WERI-Rb-1 (cell line): ENCODE measurements at regions not wholly inside any gene's neighbourhood (a gene's known extent, or its start where the extent isn't known, plus 50 kb on each side); places are given as distances from the start of the nearest gene placed in this dataset.

ENCODE experiments used
- DNase-seq: peaks from one replicate; pipeline ENCODE4 v3.0.0-alpha.2; 2020
- H3K27ac ChIP-seq: fragments of 250-450 bp; sonication (Bioruptor Pico); 2 replicates; pipeline ENCODE4 v1.5.1; 2020; ENCODE audit warnings: mild to moderate bottlenecking, moderate library complexity
- H3K27me3 ChIP-seq: fragments of 250-450 bp; sonication (Bioruptor Pico); 2 replicates; pipeline ENCODE4 v1.5.1; 2021; ENCODE audit warnings: mild to moderate bottlenecking, low read depth, moderate library complexity; ENCODE audit not compliant: insufficient read depth, severe bottlenecking
- H3K36me3 ChIP-seq: fragments of 250-450 bp; sonication (Bioruptor Pico); 2 replicates; pipeline ENCODE4 v1.5.1; 2020; ENCODE audit warnings: mild to moderate bottlenecking, moderate library complexity
- H3K4me3 ChIP-seq: 2 replicates; pipeline ENCODE4 v1.5.1; 2011; ENCODE audit warnings: low read depth, mild to moderate bottlenecking, control low read depth, low read length
- H3K9me3 ChIP-seq: fragments of 250-450 bp; sonication (Bioruptor Pico); 2 replicates; pipeline ENCODE4 v1.5.1; 2021; ENCODE audit warnings: mild to moderate bottlenecking, moderate library complexity; ENCODE audit not compliant: severe bottlenecking
- TF ChIP-seq, protein P1 (sequence below): IDR thresholded peaks from 2 replicates; pipeline ENCODE4 v1.5.1; 2011; ENCODE audit warnings: low read depth, mild to moderate bottlenecking, control low read depth, inconsistent platforms, low read length

DNA sequence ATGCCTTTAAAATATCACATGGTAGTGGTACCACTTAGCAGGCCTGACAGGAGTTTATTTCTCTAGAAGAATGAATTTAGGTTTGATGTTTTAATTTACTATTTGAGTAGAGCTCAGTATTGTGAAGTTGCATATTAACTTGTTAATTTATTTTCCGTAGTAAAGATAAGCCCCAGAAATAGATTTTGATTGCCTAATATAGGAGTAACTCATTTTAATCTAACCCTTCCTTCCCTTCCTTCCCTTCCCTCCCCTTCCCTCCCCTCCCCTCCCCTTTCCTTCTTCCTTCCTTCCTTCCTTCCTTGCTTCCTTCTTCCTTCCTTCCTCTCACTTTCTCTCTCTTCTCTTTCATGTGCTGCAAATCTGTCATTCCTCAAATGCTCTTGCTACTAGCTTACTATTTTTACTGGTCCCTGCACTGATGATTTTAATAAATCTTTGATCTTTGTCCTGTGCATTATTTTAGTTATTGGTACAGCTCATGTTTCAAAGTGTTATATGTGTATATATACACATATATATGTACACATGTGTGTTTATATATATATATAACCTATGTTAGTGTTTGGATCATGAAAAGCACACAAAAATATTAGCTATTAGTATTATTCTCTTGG is 862.6 kb upstream of the CNTNAP5 start:
- no peak overlapping the region for H3K27ac ChIP-seq
- H3K9me3 ChIP-seq = no peaks in the 10 kb centered on the region
- TF ChIP-seq, protein P1, sequence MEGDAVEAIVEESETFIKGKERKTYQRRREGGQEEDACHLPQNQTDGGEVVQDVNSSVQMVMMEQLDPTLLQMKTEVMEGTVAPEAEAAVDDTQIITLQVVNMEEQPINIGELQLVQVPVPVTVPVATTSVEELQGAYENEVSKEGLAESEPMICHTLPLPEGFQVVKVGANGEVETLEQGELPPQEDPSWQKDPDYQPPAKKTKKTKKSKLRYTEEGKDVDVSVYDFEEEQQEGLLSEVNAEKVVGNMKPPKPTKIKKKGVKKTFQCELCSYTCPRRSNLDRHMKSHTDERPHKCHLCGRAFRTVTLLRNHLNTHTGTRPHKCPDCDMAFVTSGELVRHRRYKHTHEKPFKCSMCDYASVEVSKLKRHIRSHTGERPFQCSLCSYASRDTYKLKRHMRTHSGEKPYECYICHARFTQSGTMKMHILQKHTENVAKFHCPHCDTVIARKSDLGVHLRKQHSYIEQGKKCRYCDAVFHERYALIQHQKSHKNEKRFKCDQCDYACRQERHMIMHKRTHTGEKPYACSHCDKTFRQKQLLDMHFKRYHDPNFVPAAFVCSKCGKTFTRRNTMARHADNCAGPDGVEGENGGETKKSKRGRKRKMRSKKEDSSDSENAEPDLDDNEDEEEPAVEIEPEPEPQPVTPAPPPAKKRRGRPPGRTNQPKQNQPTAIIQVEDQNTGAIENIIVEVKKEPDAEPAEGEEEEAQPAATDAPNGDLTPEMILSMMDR = no peak
- H3K4me3 ChIP-seq = no peak overlapping the region
- H3K36me3 ChIP-seq = no peaks in the 10 kb centered on the region
- DNase-seq = no peak
- H3K27me3 ChIP-seq = no peaks in the 10 kb centered on the region

DNA sequence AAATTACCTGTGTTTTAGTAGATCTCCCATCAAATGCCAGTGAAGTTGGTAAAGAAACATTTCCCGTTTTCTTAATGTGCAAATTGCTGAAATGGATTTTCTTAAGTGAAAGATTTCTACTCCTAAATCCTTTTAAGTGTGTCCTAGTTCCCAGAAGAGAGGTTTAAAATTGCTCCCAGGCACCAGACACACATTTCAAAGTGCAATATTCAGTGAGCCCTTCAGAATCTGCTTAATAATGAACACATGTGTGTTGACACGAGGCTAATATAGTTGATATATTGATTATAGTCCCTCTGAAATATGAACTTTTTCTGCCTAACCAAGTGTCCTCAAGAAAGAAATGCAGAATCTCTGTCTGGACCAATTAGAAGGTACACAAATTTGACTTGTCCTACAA is 861.7 kb upstream of the CNTNAP5 start:
- Histone ChIP-seq H3K4me3 (no peak overlapping the region), H3K27ac (no peak overlapping the region), H3K9me3 (no peaks in the 10 kb centered on the region), H3K36me3 (no peaks in the 10 kb centered on the region), H3K27me3 (no peaks in the 10 kb centered on the region)
- TF ChIP-seq, protein P1 = no peak
- DNase-seq = no peak

DNA sequence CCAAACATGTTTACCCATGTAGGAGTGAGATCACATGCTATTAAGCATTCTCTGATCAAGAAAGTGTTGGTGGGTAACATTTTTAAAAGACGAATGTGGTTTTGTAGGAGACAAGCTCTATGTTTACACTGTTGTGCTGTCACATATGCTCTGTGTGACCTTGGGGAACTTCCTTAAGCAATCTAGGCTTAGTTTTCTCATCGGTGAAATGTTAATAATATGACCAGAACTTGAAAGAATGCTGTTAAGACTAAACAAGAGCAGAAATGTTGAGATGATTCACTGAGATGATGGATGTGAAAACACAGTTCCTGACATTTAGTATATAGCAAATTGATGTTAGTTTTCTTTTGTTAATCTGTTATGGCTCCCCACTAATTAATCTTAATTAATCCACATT is 860.9 kb upstream of the CNTNAP5 start:
- H3K9me3 ChIP-seq = no peaks in the 10 kb centered on the region
- H3K36me3 ChIP-seq = no peaks in the 10 kb centered on the region
- DNase-seq = no peak
- no peaks in the 10 kb centered on the region for H3K27me3 ChIP-seq
- H3K27ac ChIP-seq = no peak overlapping the region
- TF ChIP-seq, protein P1 = no peak
- H3K4me3 ChIP-seq = no peak overlapping the region

DNA sequence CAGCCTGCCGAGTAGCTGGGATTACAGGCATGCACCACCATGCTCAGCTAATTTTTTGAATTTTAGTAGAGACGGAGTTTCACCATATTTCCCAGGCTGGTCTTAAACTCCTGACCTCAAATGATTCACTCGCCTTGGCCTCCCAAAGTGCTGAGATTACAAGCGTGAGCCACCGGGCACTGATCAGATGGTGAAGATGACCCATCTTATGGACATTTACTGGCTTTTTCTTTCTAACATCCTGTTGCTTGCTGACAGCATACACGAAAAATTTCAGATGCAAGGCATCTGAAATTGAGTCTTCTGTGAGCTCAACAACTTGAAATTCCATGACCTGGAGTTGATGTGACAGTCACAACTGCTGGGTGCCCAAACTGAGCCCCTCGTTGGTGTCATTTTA is 859.5 kb upstream of the CNTNAP5 start:
- Histone ChIP-seq H3K4me3 (no peak overlapping the region), H3K27me3 (no peaks in the 10 kb centered on the region), H3K36me3 (no peaks in the 10 kb centered on the region), H3K27ac (no peak overlapping the region), H3K9me3 (no peaks in the 10 kb centered on the region)
- TF ChIP-seq, protein P1 = no peak
- no peak for DNase-seq

DNA sequence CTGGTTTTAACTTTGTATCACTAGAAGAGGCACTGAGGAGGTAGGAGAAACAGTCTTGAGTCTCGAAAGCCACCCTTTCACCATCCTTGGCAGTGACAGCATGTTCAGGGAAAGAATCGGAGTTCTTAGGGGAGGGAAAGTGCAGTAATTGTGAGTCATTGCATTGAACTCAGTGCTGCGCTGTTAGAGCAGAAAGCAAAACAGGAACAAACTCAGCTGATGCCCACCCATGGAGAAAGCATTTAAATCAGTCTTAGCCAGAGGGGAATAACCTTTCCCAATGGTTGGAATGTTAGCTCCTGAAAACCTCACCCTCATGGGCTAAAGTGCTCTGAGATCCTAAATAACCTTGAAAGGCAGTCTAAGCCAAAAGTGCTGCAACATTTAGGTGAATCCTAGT is 845.6 kb upstream of the CNTNAP5 start:
- no peaks in the 10 kb centered on the region for H3K36me3 ChIP-seq
- H3K4me3 ChIP-seq = no peak overlapping the region
- no peak for DNase-seq
- TF ChIP-seq, protein P1 = no peak
- H3K27me3 ChIP-seq = no peaks in the 10 kb centered on the region
- H3K27ac ChIP-seq = no peak overlapping the region
- no peaks in the 10 kb centered on the region for H3K9me3 ChIP-seq

DNA sequence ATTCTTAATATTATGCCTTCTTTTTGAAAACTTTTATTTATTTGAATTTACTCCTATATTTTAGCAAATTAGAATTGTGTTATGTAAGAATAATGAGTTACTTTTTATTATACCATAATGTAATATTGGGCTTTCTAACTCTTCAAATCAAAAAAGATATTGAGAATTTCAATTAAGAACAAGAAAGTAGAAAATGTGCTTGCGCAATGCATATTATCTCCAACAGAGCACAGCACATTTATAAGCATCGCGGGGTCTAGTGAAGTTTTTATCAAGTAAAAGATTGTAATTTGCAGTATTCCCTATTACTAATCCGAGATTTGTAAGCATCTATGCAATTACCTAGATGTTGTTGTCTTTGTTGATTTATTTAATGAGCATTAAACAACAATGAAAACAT is 829.1 kb upstream of the CNTNAP5 start:
- Histone ChIP-seq H3K4me3 (no peak overlapping the region), H3K27ac (no peak overlapping the region), H3K9me3 (no peaks in the 10 kb centered on the region), H3K27me3 (no peaks in the 10 kb centered on the region), H3K36me3 (no peaks in the 10 kb centered on the region)
- TF ChIP-seq, protein P1 = no peak
- no peak for DNase-seq
